RKO (cell line): ENCODE measurements at regions not wholly inside any gene's neighbourhood (a gene's known extent, or its start where the extent isn't known, plus 50 kb on each side); places are given as distances from the start of the nearest gene placed in this dataset.
A peak's percentile ranks its signal among the peaks of the same experiment; 100 is the strongest.
"Not testable (repeated sequence)": the region's sequence is repeated elsewhere in the genome, so short reads cannot be mapped to it uniquely, and the experiment has no call there.

Source experiments
- DNase-seq: peaks from one replicate; pipeline ENCODE4 v3.0.0-alpha.2; 2016; ENCODE audit warnings: low spot score

DNA sequence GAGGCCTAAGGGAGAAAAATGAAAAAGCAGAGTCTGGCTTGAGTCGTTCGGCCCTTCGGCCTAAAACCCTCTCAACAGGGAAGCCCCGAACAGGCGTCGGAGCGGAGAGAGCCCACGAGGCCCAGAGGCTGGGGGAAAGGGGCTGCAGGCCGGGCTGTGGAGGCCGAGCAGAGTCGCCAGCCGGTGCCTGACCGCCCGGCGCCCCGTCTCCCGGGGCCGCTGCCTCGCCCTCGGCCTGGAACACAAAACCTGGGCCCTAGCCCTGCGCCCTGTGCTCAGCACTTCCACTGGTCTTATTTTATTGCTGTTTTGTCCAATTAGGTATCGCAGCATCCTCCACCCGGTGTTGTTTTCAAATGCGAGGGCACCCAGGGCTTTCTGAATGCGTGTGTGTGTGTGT is 110.1 kb upstream of the FOXD4L5 start:
- not testable (repeated sequence) for DNase-seq

DNA sequence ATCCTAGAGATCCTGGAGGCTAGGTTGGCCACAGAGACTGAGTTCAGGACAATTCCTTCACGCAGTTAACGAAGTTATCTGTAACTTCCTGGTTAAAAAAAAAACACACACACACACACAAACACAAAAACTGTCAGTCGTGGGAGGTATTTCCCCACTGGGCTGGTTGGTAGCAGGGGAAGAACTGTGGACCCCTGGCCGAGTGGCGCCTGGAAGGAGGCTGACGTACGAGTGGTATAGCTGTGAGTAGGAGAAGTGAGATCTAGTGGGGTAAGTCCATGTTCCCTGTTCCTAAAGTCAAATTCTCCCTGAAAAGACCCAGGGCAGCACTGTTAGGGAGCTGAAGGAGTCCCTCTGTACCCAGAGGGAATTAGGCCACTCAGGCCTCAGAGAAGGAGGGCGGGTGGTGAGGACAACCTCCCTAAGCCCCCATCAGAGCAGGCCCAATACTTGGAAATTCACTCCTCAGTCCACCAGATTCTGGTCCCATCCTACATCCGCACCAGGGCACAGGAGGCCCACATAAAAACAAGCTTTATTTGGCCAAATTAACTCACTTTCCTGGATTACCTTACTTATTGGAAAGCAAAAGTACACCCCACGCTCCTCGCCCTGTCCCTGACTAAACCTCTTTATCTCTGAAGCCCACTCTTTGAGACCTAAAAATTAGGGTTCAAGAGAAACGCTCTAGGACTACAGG is 108.3 kb upstream of the FOXD4L5 start:
- not testable (repeated sequence) for DNase-seq

GRCh38 chr9:65392611-65393010 is 107.6 kb upstream of the FOXD4L5 start:
- DNase-seq = not testable (repeated sequence)

GRCh38 chr9:65389710-65390109 is 104.7 kb upstream of the FOXD4L5 start:
- not testable (repeated sequence) for DNase-seq

- not testable (repeated sequence) for DNase-seq
Measured at GRCh38 chr9:65389216-65389615, 104.2 kb upstream of the FOXD4L5 start.

DNA sequence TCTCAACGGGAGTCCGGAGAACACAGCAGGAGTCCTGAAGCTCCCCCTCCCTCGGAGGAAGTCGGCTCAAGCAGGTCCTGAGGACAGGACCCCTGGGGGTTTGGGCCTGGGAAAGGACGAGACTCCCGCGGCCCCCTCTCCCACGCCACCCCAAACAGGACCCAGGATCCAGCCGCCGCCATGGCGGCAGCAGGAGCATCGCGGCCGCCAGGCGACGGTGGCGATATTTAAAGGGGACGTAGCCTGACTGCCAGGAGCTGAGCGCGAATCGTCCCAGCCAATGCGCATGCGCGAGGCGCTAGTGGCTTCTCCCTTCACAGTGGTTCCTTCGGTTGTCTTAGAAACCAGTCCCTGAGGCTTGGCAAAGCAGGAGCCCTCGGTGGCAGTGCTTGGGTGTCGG is 101.7 kb upstream of the FOXD4L5 start:
- DNase-seq = peak; percentile 73

- DNase-seq = not testable (repeated sequence)
Measured at GRCh38 chr9:65386191-65386590, 101.2 kb upstream of the FOXD4L5 start.

GRCh38 chr9:65385655-65386024 is 100.6 kb upstream of the FOXD4L5 start:
- not testable (repeated sequence) for DNase-seq

- not testable (repeated sequence) for DNase-seq
Measured at GRCh38 chr9:65384759-65385654, 100.0 kb upstream of the FOXD4L5 start.

DNA sequence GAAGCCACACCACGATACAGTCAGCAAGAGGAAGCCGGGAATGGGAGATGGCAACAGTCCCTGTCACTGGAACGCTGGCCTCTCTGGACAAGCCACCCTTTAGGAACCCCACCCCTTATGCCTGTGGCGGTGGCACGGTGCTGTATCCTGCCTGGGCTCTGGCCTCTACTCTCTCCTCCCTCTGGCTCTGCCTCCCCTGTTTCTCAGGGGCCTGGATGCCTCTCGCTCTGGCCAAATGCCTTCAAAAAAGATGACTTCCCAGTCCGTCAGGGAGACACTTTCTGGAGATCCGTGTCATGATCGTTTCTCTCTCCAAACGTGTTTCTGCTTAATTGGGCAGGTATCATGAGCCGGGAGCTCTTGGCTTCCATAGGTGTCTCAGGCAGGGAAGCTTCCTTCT is 99.1 kb upstream of the FOXD4L5 start:
- not testable (repeated sequence) for DNase-seq

DNA sequence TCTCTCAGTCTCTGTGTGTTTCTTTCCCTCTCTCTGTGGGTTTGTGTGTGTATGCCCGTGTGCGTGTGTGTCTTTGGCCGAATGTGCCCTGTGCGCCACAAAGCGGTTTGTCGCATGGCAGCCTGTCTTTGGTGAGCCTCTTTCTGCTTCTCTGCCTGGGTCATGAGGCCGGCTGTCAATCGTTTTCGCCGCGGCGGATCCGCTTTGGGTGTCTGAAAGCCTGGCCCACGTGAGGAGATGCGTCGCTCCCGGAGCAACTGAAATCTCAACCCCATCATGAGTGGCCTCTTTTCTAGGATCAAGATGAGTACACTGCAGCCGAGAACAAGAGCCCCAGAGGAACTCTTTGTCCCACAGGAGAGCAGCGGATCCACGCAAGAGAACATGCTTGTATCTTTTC is 98.6 kb upstream of the FOXD4L5 start:
- not testable (repeated sequence) for DNase-seq

- not testable (repeated sequence) for DNase-seq
Measured at GRCh38 chr9:65382701-65383318, 97.8 kb upstream of the FOXD4L5 start.
